Hematopoietic multipotent progenitor cell treated with erythropoietin and hydrocortisone succinate and interleukin-3 and kit ligand, for 8 days (in vitro differentiated cells): ENCODE measurements at regions not wholly inside any gene's neighbourhood (a gene's known extent, or its start where the extent isn't known, plus 50 kb on each side); places are given as distances from the start of the nearest gene placed in this dataset.
"Not testable (repeated sequence)": the region's sequence is repeated elsewhere in the genome, so short reads cannot be mapped to it uniquely, and the experiment has no call there.

ENCODE experiments used
- DNase-seq: peaks from one replicate; pipeline ENCODE4 v3.0.0-alpha.2; 2015

GRCh38 chr5:52024359-52024758 lies 641.1 kb downstream of the ISL1 start:
- no peak for DNase-seq

- not testable (repeated sequence) for DNase-seq
Measured at GRCh38 chr5:52029836-52030235, 646.6 kb downstream of the ISL1 start.

GRCh38 chr5:52041842-52042241 lies 658.6 kb downstream of the ISL1 start:
- no peak for DNase-seq

DNA sequence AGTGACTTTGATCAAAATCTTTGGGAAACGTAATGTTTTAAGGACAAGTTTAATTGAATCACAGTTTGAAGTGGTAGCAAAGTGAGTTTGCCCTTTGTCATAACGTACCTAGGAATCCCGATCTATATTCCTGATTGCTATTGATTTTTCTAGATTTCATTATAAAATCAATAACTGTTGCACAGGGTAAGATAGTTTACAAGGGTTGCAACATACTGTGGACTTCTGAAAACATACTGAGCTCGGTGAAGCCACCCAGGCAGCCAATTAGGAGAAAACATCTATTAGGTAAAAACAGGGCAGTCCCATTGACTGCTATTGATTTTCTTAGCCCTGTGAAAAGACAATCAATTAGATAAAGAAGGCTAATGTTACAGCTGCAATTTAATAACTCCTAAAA lies 659.9 kb downstream of the ISL1 start:
- DNase-seq: no peak

DNA sequence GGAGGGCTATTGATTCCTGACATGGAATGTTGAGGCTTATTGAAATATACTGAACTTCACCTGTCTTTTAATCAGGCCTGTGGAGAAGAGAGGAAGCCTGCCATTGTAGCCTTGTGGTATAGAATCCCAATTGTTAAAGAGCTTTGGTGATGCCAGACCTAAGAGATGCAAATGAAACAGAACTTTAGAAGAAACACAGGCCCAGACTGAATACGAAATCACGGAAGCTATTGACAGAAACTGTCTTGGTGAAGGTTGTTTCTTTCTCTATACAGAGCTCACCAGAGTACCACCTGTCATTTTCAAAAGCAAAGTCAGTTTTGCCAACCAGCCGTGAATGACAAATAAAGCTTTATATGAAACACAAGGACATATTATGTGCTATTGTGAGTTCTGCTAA lies 660.3 kb downstream of the ISL1 start:
- no peak for DNase-seq

GRCh38 chr5:52051759-52052158 lies 668.5 kb downstream of the ISL1 start:
- DNase-seq: no peak

DNA sequence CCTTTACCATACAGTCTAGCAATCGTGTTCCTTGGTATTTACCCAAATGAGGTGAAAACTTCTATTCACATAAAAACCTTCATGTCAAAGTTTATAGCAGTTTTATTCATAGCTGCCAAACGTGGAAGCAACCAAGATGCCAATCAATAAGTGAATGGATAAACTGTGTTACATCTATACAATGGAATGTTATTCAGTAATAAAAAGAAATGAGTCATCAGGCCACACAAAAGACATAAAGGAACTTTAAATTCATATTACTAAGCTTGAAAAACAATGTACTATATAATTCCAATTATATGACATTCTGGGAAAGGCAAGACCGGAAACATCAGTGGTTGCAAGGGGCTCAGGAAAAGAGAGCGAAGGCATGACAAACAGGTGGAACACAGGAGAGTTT lies 679.9 kb downstream of the ISL1 start:
- DNase-seq: no peak

GRCh38 chr5:52065182-52065581 lies 681.9 kb downstream of the ISL1 start:
- no peak for DNase-seq

- no peak for DNase-seq
Measured at GRCh38 chr5:52069997-52070396, 686.7 kb downstream of the ISL1 start.

- DNase-seq: no peak
Measured at GRCh38 chr5:52073993-52074689, 690.9 kb downstream of the ISL1 start.

GRCh38 chr5:52077941-52078815 lies 694.9 kb downstream of the ISL1 start:
- no peak for DNase-seq

DNA sequence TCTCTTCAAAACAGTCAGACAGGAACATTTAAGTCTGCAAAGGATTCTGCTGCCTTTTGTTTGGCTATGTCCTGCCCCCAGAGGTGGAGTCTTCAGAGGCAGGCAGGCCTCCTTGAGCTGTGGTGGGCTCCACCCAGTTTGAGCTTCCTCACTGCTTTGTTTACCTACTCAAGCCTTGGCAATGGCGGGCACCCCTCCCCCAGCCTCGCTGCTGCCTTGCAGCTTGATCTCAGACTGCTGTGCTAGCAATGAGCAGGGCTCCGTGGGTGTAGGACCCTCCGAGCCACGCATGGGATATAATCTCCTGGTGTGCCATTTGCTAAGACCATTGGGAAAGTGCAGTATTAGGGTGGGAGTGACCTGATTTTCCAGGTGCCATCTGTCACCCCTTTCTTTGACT lies 685.4 kb upstream of the ITGA1 start:
- DNase-seq: not testable (repeated sequence)

GRCh38 chr5:52107210-52107905 lies 680.4 kb upstream of the ITGA1 start:
- DNase-seq: no peak

DNA sequence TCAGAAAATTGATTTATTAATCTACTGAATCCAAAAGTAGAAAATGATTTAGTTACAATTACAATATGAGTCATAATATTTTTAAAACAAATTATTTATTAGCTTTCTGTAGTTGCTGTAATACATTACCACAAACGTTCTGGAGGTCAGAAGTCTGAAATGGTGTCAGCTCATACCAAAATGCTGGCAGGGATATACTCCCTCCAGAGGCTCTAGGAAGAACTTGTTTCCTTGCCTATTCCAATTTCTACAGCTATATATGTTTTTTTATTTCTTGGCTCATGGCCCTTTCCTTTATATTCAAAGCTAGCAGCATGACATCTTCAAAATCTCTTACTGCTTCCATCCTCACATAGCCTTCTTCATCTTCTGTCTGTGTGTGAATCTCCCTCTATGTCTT lies 667.9 kb upstream of the ITGA1 start:
- DNase-seq: no peak

DNA sequence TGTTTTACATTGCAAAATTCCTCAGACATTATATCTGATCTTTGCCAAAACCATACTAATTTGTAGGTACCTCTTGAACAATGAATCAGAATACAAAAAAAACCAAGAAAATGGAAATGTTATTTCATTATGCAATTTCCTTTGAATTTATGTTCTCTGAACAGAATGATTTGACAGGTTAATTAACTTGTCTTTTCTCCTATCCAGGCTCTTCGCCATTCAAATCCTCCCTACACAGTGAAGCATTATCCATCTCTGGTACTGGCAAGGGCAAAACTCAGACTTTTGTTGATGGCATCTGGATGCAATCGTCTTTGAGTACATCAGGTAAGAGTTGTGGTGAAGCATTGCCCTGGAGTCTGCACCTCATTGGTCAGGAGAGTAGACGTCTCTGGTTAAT lies 655.7 kb upstream of the ITGA1 start:
- no peak for DNase-seq

DNA sequence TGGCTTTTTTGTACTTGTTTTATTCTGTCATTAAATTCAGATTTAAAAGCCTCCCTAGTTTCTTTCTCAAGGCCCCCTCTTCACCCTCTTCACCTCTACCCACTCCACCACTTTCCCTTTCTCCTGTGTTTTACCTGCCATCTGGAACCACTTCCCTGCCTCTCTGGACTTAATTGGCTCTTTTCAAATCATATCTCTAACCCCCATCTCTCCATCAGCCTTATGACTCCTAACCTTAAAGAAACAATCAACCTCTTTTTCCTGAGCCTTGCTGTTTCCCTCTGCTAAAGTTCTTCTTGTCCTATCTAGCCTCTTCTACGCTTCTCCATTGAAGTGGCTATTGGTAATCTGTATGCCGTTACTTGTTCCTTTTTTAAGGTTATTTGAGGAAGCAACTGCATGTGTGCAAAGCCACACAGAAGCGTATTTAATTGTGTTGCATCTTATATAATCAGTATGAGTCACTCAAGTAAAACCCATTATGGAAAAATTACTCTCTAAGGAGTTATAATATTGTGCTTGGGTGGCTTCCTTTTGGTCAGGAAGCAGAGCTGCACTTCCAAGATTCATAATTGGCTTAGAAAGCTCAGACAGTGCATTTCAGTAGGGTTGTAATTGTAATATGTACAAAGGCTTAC lies 653.6 kb upstream of the ITGA1 start:
- no peak for DNase-seq

GRCh38 chr5:52139888-52140615 lies 647.7 kb upstream of the ITGA1 start:
- no peak for DNase-seq

DNA sequence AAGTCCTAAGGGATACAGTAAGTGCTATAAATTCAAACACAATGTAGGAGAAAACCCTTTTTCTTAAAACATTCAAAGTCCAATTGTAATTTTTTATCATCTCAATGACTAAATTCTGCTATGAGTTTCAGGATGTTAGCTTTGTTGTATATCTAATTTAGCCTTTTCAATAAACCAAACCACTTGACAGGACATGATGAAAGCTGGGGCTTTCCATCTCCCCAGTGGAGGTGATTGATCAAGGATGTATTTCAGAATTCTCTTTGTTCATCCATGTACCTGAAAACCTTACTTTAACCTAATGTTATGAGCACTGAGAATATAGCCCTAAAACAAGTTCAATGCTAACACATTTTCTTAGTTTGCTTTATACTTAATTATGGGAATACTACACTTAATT lies 639.0 kb upstream of the ITGA1 start:
- no peak for DNase-seq

DNA sequence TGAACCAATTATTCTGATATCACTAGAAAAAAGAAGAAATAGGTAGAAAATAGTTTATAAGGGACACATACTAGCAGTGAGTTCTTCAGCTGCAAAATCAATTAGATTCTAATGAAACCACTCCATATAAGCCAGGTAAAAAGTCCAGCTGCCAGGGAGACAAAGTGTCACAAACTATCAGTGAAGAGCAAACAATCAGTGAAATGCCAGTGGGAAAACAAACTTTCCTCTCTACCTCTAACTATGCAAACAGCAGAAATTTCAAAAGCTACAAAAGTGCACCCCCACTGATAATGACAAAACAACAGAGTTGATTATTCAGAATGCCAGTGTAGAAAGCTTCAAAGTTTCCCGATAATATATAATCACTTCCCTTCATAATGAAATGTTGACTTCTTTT lies 637.2 kb upstream of the ITGA1 start:
- no peak for DNase-seq

DNA sequence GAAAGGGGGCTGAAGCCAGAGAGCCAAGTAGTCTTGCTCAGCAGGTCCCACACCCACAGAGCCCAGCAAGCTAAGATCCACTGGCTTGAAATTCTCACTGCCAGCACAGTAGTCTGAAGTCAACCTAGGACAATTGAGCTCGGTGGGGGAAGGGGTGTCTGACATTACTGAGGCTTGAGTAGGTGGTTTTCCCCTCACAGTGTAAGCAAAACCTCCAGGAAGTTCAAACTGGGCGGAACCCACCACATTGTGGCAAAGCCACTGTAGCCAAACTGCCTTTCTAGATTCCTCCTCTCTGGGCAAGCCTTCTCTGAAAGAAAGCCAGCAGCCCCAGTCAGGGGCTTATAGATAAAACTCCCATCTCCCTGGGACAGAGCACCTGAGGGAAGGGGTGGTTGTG lies 630.9 kb upstream of the ITGA1 start:
- DNase-seq: not testable (repeated sequence)

- not testable (repeated sequence) for DNase-seq
Measured at GRCh38 chr5:52165806-52166205, 621.9 kb upstream of the ITGA1 start.

- DNase-seq: no peak
Measured at GRCh38 chr5:52173133-52173532, 614.6 kb upstream of the ITGA1 start.

GRCh38 chr5:52177193-52177592 lies 610.5 kb upstream of the ITGA1 start:
- DNase-seq: no peak
